ENCODE measurements at regions not wholly inside any gene's neighbourhood (a gene's known extent, or its start where the extent isn't known, plus 50 kb on each side); places are given as distances from the start of the nearest gene placed in this dataset.

GRCh38 chr17:74072340-74072739, 131.1 kb upstream of the RPL38 start:
- no peak overlapping the region for H3K4me2 ChIP-seq (ENCODE audit: low read length)

GRCh38 chr17:74076446-74076845, 127.0 kb upstream of the RPL38 start:
- Histone ChIP-seq H4K20me1 (ENCODE audit: insufficient read depth, low read length) (no peaks in the 10 kb centered on the region), H3K36me3 (ENCODE audit: insufficient read depth, low read length) (no peaks in the 10 kb centered on the region), H2AFZ (ENCODE audit: low read length) (no peak overlapping the region), H3K27me3 (ENCODE audit: insufficient read depth, low read length) (no peaks in the 10 kb centered on the region), H3K9me2 (ENCODE audit: low read depth, low read length) (no peaks in the 10 kb centered on the region), H3K79me2 (ENCODE audit: insufficient read depth, low read length) (no peaks in the 10 kb centered on the region), H3K9ac (ENCODE audit: low read length) (no peak overlapping the region), H3K9me3 (ENCODE audit: low read length) (no peaks in the 10 kb centered on the region), H3K4me3 (ENCODE audit: low read depth, low read length, poor library complexity, severe bottlenecking) (no peak overlapping the region), H3K4me2 (ENCODE audit: low read length) (no peak overlapping the region), H3K27ac (ENCODE audit: low read depth, low read length, poor library complexity, severe bottlenecking) (no peak overlapping the region), H3K4me1 (ENCODE audit: insufficient read depth, low read length, severe bottlenecking) (no peaks in the 10 kb centered on the region), H3F3A (ENCODE audit: insufficient read depth, low read length) (no peaks in the 10 kb centered on the region)
- TF ChIP-seq EZH2 (IDR thresholded peaks at IDR 0.05; ENCODE audit: borderline replicate concordance, low read length) = no peak
- TF ChIP-seq CTCF (IDR thresholded peaks at IDR 0.05; ENCODE audit: low read length) = no peak

More at GRCh38 chr17:74072340-74072739, 131.1 kb upstream of the RPL38 start:
- H3K9ac ChIP-seq (ENCODE audit: low read length) = no peak overlapping the region
- no peaks in the 10 kb centered on the region for H3K27me3 ChIP-seq (ENCODE audit: insufficient read depth, low read length)
- H3K4me3 ChIP-seq (ENCODE audit: low read depth, low read length, poor library complexity, severe bottlenecking) = no peak overlapping the region
- H3K36me3 ChIP-seq (ENCODE audit: insufficient read depth, low read length) = no peaks in the 10 kb centered on the region
- no peaks in the 10 kb centered on the region for H3K9me3 ChIP-seq (ENCODE audit: low read length)
- H3K4me1 ChIP-seq (ENCODE audit: insufficient read depth, low read length, severe bottlenecking) = no peaks in the 10 kb centered on the region
- H3K79me2 ChIP-seq (ENCODE audit: insufficient read depth, low read length) = no peaks in the 10 kb centered on the region
- TF ChIP-seq CTCF (IDR thresholded peaks at IDR 0.05; ENCODE audit: low read length) (no peak), EZH2 (IDR thresholded peaks at IDR 0.05; ENCODE audit: borderline replicate concordance, low read length) (no peak)
- H4K20me1 ChIP-seq (ENCODE audit: insufficient read depth, low read length) = no peaks in the 10 kb centered on the region
- H2AFZ ChIP-seq (ENCODE audit: low read length) = no peak overlapping the region
- no peaks in the 10 kb centered on the region for H3K9me2 ChIP-seq (ENCODE audit: low read depth, low read length)
- H3F3A ChIP-seq (ENCODE audit: insufficient read depth, low read length) = no peaks in the 10 kb centered on the region
- no peak overlapping the region for H3K27ac ChIP-seq (ENCODE audit: low read depth, low read length, poor library complexity, severe bottlenecking)

- no peak overlapping the region for H3K4me2 ChIP-seq (ENCODE audit: low read length)
- no peaks in the 10 kb centered on the region for H3K27me3 ChIP-seq (ENCODE audit: insufficient read depth, low read length)
- TF ChIP-seq EZH2 (IDR thresholded peaks at IDR 0.05; ENCODE audit: borderline replicate concordance, low read length) = no peak
- no peak for TF ChIP-seq CTCF (IDR thresholded peaks at IDR 0.05; ENCODE audit: low read length)
- no peaks in the 10 kb centered on the region for H3K36me3 ChIP-seq (ENCODE audit: insufficient read depth, low read length)
- H2AFZ ChIP-seq (ENCODE audit: low read length) = no peak overlapping the region
- H3K4me3 ChIP-seq (ENCODE audit: low read depth, low read length, poor library complexity, severe bottlenecking) = no peak overlapping the region
- no peaks in the 10 kb centered on the region for H3K9me3 ChIP-seq (ENCODE audit: low read length)
- H3K79me2 ChIP-seq (ENCODE audit: insufficient read depth, low read length) = no peaks in the 10 kb centered on the region
- no peak overlapping the region for H3K27ac ChIP-seq (ENCODE audit: low read depth, low read length, poor library complexity, severe bottlenecking)
- H3K9me2 ChIP-seq (ENCODE audit: low read depth, low read length) = no peaks in the 10 kb centered on the region
- H4K20me1 ChIP-seq (ENCODE audit: insufficient read depth, low read length) = no peaks in the 10 kb centered on the region
- H3F3A ChIP-seq (ENCODE audit: insufficient read depth, low read length) = no peaks in the 10 kb centered on the region
- no peaks in the 10 kb centered on the region for H3K4me1 ChIP-seq (ENCODE audit: insufficient read depth, low read length, severe bottlenecking)
- no peak overlapping the region for H3K9ac ChIP-seq (ENCODE audit: low read length)
Observed at GRCh38 chr17:74077231-74077630, 126.2 kb upstream of the RPL38 start.

Measured in OCI-LY1 (cell line).